ENCODE measurements at regions not wholly inside any gene's neighbourhood (a gene's known extent, or its start where the extent isn't known, plus 50 kb on each side); places are given as distances from the start of the nearest gene placed in this dataset.

DNA sequence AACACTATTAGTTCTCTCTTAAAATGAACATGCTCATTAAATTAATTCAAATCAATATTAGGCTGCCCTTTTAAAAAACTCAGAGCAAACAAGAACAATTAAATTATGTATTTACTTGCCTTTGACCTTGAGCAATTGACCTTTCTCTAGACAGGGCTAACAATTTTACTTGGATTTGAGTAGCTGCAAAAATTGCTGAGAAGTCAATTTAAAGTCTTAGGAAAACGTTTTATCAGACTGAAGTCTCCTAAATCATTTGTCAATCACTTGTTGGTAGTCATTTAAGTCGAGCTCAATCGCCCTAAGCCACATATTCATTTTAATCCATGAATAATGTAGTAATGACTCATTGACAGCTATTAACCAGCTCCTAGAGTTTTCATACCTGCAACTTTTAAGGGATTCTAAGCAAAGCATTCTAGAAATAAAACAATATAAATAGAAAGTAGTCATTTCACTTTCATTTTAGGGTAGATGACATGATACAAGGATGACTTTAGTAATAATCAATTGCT is 84.9 kb upstream of the SEC61G start:
- no peak overlapping the region for H3K4me3 Mint-ChIP-seq (ENCODE audit: unreplicated experiment)

GRCh38 chr7:54846273-54846672 is 87.3 kb upstream of the SEC61G start:
- Mint-ChIP-seq H3K9me3 (ENCODE audit: unreplicated experiment) (peaks cover 17% of the 10 kb centered on the region), H3K36me3 (ENCODE audit: unreplicated experiment) (peaks cover 4% of the 10 kb centered on the region), H3K27me3 (ENCODE audit: unreplicated experiment) (no peaks in the 10 kb centered on the region), H3K4me1 (ENCODE audit: unreplicated experiment) (peaks cover 36% of the 10 kb centered on the region), H3K4me3 (ENCODE audit: unreplicated experiment) (no peak overlapping the region), H3K27ac (ENCODE audit: unreplicated experiment) (no peak overlapping the region)
- TF ChIP-seq, protein P1, sequence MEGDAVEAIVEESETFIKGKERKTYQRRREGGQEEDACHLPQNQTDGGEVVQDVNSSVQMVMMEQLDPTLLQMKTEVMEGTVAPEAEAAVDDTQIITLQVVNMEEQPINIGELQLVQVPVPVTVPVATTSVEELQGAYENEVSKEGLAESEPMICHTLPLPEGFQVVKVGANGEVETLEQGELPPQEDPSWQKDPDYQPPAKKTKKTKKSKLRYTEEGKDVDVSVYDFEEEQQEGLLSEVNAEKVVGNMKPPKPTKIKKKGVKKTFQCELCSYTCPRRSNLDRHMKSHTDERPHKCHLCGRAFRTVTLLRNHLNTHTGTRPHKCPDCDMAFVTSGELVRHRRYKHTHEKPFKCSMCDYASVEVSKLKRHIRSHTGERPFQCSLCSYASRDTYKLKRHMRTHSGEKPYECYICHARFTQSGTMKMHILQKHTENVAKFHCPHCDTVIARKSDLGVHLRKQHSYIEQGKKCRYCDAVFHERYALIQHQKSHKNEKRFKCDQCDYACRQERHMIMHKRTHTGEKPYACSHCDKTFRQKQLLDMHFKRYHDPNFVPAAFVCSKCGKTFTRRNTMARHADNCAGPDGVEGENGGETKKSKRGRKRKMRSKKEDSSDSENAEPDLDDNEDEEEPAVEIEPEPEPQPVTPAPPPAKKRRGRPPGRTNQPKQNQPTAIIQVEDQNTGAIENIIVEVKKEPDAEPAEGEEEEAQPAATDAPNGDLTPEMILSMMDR (IDR thresholded peaks at IDR 0.05), result no peak
- DNase-seq (ENCODE audit: extremely low spot score, unreplicated experiment), result no peak

More for the DNA sequence above, 84.9 kb upstream of the SEC61G start:
- DNase-seq (ENCODE audit: extremely low spot score, unreplicated experiment), result no peak
- Mint-ChIP-seq H3K27me3 (ENCODE audit: unreplicated experiment) (no peaks in the 10 kb centered on the region), H3K9me3 (ENCODE audit: unreplicated experiment) (peaks cover 2% of the 10 kb centered on the region), H3K27ac (ENCODE audit: unreplicated experiment) (no peak overlapping the region), H3K36me3 (ENCODE audit: unreplicated experiment) (peaks cover 3% of the 10 kb centered on the region), H3K4me1 (ENCODE audit: unreplicated experiment) (peaks cover 59% of the 10 kb centered on the region)
- TF ChIP-seq, protein P1 (IDR thresholded peaks at IDR 0.05), result no peak

GRCh38 chr7:54847921-54848320 is 88.9 kb upstream of the SEC61G start:
- H3K36me3 Mint-ChIP-seq (ENCODE audit: unreplicated experiment), result peaks cover 10% of the 10 kb centered on the region
- peaks cover 27% of the 10 kb centered on the region for H3K9me3 Mint-ChIP-seq (ENCODE audit: unreplicated experiment)
- DNase-seq (ENCODE audit: extremely low spot score, unreplicated experiment), result no peak
- H3K27ac Mint-ChIP-seq (ENCODE audit: unreplicated experiment), result no peak overlapping the region
- TF ChIP-seq, protein P1 (IDR thresholded peaks at IDR 0.05), result no peak
- peaks cover 19% of the 10 kb centered on the region for H3K4me1 Mint-ChIP-seq (ENCODE audit: unreplicated experiment)
- H3K27me3 Mint-ChIP-seq (ENCODE audit: unreplicated experiment), result no peaks in the 10 kb centered on the region
- H3K4me3 Mint-ChIP-seq (ENCODE audit: unreplicated experiment), result no peak overlapping the region

GRCh38 chr7:54856856-54857255 is 97.8 kb upstream of the SEC61G start:
- DNase-seq (ENCODE audit: extremely low spot score, unreplicated experiment), result no peak
- no peaks in the 10 kb centered on the region for H3K27me3 Mint-ChIP-seq (ENCODE audit: unreplicated experiment)
- no peak overlapping the region for H3K4me3 Mint-ChIP-seq (ENCODE audit: unreplicated experiment)
- H3K36me3 Mint-ChIP-seq (ENCODE audit: unreplicated experiment), result peaks cover 15% of the 10 kb centered on the region
- TF ChIP-seq, protein P1 (IDR thresholded peaks at IDR 0.05), result no peak
- peaks cover 15% of the 10 kb centered on the region for H3K9me3 Mint-ChIP-seq (ENCODE audit: unreplicated experiment)
- H3K4me1 Mint-ChIP-seq (ENCODE audit: unreplicated experiment), result peaks cover 39% of the 10 kb centered on the region
- peak overlapping the region; percentile 42 for H3K27ac Mint-ChIP-seq (ENCODE audit: unreplicated experiment)

DNA sequence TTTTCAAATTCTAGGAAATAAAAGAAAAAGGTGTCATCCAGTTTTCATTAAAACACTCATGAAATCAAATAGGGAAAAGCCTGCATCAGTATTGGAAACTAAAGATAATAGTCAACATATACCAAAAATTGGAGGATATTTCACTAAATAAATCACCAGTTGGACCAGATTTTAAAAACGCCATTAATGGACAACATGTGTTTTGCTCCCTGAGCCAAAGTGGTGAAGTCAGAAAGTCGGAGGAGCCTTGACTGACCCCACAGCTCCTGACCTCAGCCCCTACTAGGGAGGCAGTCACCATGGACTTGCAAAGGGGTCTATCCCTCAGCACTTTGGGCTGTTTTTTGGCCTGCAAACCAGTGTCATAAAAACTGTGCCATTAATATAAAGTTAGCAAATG is 98.3 kb upstream of the SEC61G start:
- Mint-ChIP-seq H3K27ac (ENCODE audit: unreplicated experiment) (no peak overlapping the region), H3K4me3 (ENCODE audit: unreplicated experiment) (no peak overlapping the region), H3K9me3 (ENCODE audit: unreplicated experiment) (peaks cover 12% of the 10 kb centered on the region), H3K36me3 (ENCODE audit: unreplicated experiment) (peaks cover 14% of the 10 kb centered on the region), H3K4me1 (ENCODE audit: unreplicated experiment) (peaks cover 39% of the 10 kb centered on the region), H3K27me3 (ENCODE audit: unreplicated experiment) (no peaks in the 10 kb centered on the region)
- TF ChIP-seq, protein P1 (IDR thresholded peaks at IDR 0.05), result no peak
- DNase-seq (ENCODE audit: extremely low spot score, unreplicated experiment), result no peak

All from osteocyte (in vitro differentiated cells).